ENCODE measurements at regions not wholly inside any gene's neighbourhood (a gene's known extent, or its start where the extent isn't known, plus 50 kb on each side); places are given as distances from the start of the nearest gene placed in this dataset.

- TF ChIP-seq, protein P1, sequence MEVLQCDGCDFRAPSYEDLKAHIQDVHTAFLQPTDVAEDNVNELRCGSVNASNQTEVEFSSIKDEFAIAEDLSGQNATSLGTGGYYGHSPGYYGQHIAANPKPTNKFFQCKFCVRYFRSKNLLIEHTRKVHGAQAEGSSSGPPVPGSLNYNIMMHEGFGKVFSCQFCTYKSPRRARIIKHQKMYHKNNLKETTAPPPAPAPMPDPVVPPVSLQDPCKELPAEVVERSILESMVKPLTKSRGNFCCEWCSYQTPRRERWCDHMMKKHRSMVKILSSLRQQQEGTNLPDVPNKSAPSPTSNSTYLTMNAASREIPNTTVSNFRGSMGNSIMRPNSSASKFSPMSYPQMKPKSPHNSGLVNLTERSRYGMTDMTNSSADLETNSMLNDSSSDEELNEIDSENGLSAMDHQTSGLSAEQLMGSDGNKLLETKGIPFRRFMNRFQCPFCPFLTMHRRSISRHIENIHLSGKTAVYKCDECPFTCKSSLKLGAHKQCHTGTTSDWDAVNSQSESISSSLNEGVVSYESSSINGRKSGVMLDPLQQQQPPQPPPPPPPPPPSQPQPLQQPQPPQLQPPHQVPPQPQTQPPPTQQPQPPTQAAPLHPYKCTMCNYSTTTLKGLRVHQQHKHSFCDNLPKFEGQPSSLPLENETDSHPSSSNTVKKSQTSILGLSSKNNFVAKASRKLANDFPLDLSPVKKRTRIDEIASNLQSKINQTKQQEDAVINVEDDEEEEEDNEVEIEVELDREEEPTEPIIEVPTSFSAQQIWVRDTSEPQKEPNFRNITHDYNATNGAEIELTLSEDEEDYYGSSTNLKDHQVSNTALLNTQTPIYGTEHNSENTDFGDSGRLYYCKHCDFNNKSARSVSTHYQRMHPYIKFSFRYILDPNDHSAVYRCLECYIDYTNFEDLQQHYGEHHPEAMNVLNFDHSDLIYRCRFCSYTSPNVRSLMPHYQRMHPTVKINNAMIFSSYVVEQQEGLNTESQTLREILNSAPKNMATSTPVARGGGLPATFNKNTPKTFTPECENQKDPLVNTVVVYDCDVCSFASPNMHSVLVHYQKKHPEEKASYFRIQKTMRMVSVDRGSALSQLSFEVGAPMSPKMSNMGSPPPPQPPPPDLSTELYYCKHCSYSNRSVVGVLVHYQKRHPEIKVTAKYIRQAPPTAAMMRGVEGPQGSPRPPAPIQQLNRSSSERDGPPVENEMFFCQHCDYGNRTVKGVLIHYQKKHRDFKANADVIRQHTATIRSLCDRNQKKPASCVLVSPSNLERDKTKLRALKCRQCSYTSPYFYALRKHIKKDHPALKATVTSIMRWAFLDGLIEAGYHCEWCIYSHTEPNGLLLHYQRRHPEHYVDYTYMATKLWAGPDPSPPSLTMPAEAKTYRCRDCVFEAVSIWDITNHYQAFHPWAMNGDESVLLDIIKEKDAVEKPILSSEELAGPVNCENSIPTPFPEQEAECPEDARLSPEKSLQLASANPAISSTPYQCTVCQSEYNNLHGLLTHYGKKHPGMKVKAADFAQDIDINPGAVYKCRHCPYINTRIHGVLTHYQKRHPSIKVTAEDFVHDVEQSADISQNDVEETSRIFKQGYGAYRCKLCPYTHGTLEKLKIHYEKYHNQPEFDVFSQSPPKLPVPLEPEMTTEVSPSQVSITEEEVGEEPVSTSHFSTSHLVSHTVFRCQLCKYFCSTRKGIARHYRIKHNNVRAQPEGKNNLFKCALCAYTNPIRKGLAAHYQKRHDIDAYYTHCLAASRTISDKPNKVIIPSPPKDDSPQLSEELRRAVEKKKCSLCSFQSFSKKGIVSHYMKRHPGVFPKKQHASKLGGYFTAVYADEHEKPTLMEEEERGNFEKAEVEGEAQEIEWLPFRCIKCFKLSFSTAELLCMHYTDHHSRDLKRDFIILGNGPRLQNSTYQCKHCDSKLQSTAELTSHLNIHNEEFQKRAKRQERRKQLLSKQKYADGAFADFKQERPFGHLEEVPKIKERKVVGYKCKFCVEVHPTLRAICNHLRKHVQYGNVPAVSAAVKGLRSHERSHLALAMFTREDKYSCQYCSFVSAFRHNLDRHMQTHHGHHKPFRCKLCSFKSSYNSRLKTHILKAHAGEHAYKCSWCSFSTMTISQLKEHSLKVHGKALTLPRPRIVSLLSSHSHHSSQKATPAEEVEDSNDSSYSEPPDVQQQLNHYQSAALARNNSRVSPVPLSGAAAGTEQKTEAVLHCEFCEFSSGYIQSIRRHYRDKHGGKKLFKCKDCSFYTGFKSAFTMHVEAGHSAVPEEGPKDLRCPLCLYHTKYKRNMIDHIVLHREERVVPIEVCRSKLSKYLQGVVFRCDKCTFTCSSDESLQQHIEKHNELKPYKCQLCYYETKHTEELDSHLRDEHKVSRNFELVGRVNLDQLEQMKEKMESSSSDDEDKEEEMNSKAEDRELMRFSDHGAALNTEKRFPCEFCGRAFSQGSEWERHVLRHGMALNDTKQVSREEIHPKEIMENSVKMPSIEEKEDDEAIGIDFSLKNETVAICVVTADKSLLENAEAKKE (CRISPR knock-in tag; IDR thresholded peaks at IDR 0.05): no peak
Measured at GRCh38 chr5:4042311-4042710, 446.7 kb downstream of the IRX1 start (continued).

DNA sequence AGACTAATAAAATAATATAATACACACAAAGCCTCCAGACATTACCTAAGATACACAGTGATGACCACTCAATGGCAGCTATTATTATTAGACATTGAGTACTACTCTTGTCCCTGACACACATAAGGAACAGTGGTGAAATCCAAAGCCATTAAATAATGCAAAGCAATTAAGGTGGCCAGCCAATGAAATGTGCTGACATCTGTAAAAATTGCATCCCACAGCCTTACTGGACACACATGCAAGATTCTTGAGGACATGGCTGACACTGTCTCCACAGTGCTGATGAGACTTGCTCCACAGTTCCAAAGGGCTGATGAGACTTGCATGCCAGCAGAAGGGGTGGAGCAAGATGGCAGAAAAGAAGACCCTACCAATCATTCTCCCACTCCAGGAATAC lies 447.5 kb downstream of the IRX1 start:
- H3K36me3 ChIP-seq (ENCODE audit: insufficient read depth): no peaks in the 10 kb centered on the region
- H3K4me1 ChIP-seq (ENCODE audit: insufficient read depth): no peaks in the 10 kb centered on the region
- ATAC-seq (no peak), DNase-seq (ENCODE audit: low spot score) (no peak)
- no peaks in the 10 kb centered on the region for H3K27me3 ChIP-seq (ENCODE audit: insufficient read depth)
- no peaks in the 10 kb centered on the region; the same call in 2 of the 3 replicates for H3K9me3 Mint-ChIP-seq
- peaks cover 13% of the 10 kb centered on the region; the same call in 1 of the 2 replicates for H3K9me2 ChIP-seq (ENCODE audit: insufficient read depth)
- H3K4me3 Mint-ChIP-seq: no peak overlapping the region
- H3K4me3 ChIP-seq: no peak overlapping the region
- H3K4me2 ChIP-seq: no peak overlapping the region
- H3K27me3 Mint-ChIP-seq (ENCODE audit: insufficient read depth, low read depth, poor library complexity): no peaks in the 10 kb centered on the region
- H4K20me1 ChIP-seq (replicated peaks; ENCODE audit: insufficient read depth): no peaks in the 10 kb centered on the region
- no peak overlapping the region for H3K27ac ChIP-seq (ENCODE audit: low read depth)
- H3F3A ChIP-seq (replicated peaks; ENCODE audit: low read depth): no peaks in the 10 kb centered on the region
- H3K27ac Mint-ChIP-seq: no peak overlapping the region
- no peak overlapping the region for H2AFZ ChIP-seq
- no peaks in the 10 kb centered on the region for H3K79me2 ChIP-seq (replicated peaks; ENCODE audit: insufficient read depth)
- no peak for TF ChIP-seq CTCF (conservative IDR thresholded peaks at IDR 0.05; ENCODE audit: low read depth in 2 of 2)
- no peaks in the 10 kb centered on the region; the same call in 2 of the 3 replicates for H3K36me3 Mint-ChIP-seq (ENCODE audit: low read depth)
- H3K4me1 Mint-ChIP-seq: no peaks in the 10 kb centered on the region

Data from GM23338 (cell line).